LNCaP clone FGC (cell line): ENCODE measurements at regions not wholly inside any gene's neighbourhood (a gene's known extent, or its start where the extent isn't known, plus 50 kb on each side); places are given as distances from the start of the nearest gene placed in this dataset.

Source experiments
- DNase-seq: peaks from one replicate; pipeline ENCODE4 v3.0.0-alpha.2; 2011; ENCODE audit warnings: low read depth
- H3K4me3 ChIP-seq: 2 replicates; pipeline ENCODE4 v1.5.1; 2011; ENCODE audit warnings: mild to moderate bottlenecking, low read depth, low read length, control low read depth
- CTCF ChIP-seq: IDR thresholded peaks from 2 replicates; pipeline ENCODE4 v1.5.1; 2012; ENCODE audit warnings: mild to moderate bottlenecking; ENCODE audit not compliant: control insufficient read depth, insufficient read depth; ENCODE audit errors: extremely low read depth

GRCh38 chr10:121158988-121159579 is 307.9 kb downstream of the WDR11 start:
- no peak overlapping the region for H3K4me3 ChIP-seq
- TF ChIP-seq CTCF, result no peak
- DNase-seq, result no peak

- TF ChIP-seq CTCF, result no peak
- DNase-seq, result no peak
- H3K4me3 ChIP-seq, result no peak overlapping the region
These were observed 308.5 kb downstream of the WDR11 start for GRCh38 chr10:121159670-121160069.

- DNase-seq, result no peak
- H3K4me3 ChIP-seq, result no peak overlapping the region
- TF ChIP-seq CTCF, result no peak
These were observed 314.1 kb downstream of the WDR11 start for GRCh38 chr10:121165276-121165675.

- no peak for DNase-seq
- no peak for TF ChIP-seq CTCF
- no peak overlapping the region for H3K4me3 ChIP-seq
These were observed 316.5 kb downstream of the WDR11 start for GRCh38 chr10:121167534-121168243.

- no peak overlapping the region for H3K4me3 ChIP-seq
- no peak for DNase-seq
- peak; percentile 23; the same call in 1 of the 2 replicates for TF ChIP-seq CTCF
These were observed 317.5 kb downstream of the WDR11 start for GRCh38 chr10:121168545-121169216.

- no peak for DNase-seq
- TF ChIP-seq CTCF, result no peak
- H3K4me3 ChIP-seq, result no peak overlapping the region
These were observed 318.2 kb downstream of the WDR11 start for GRCh38 chr10:121169406-121169805.
